Stimulated activated naive CD8-positive, alpha-beta T cell treated with anti-CD3 and anti-CD28 coated beads, Interleukin-15, Interleukin-2, amounts not matched to agents 100 ng/mL and 50 ng/mL, for 24 hours (primary cell): ENCODE measurements at regions not wholly inside any gene's neighbourhood (a gene's known extent, or its start where the extent isn't known, plus 50 kb on each side); places are given as distances from the start of the nearest gene placed in this dataset.

Source experiments
- H3K27ac Mint-ChIP-seq: one replicate; pipeline ENCODE4 v1.8.0; 2021; ENCODE audit warnings: mild to moderate bottlenecking, mixed read lengths
- H3K27me3 Mint-ChIP-seq: one replicate; pipeline ENCODE4 v1.8.0; 2021; ENCODE audit warnings: mixed read lengths
- H3K36me3 Mint-ChIP-seq: one replicate; pipeline ENCODE4 v1.8.0; 2021; ENCODE audit warnings: low read depth, mixed read lengths
- H3K4me1 Mint-ChIP-seq: one replicate; pipeline ENCODE4 v1.8.0; 2021; ENCODE audit warnings: low read depth, mixed read lengths
- H3K4me3 Mint-ChIP-seq: one replicate; pipeline ENCODE4 v1.8.0; 2021; ENCODE audit warnings: mild to moderate bottlenecking, mixed read lengths
- H3K9me3 Mint-ChIP-seq: one replicate; pipeline ENCODE4 v1.8.0; 2021; ENCODE audit warnings: mixed read lengths

GRCh38 chr2:144711630-144712549 lies 192.0 kb upstream of the ZEB2 start:
- H3K36me3 Mint-ChIP-seq = no peaks in the 10 kb centered on the region
- H3K4me1 Mint-ChIP-seq = no peaks in the 10 kb centered on the region
- H3K9me3 Mint-ChIP-seq = no peaks in the 10 kb centered on the region
- no peak overlapping the region for H3K4me3 Mint-ChIP-seq
- no peak overlapping the region for H3K27ac Mint-ChIP-seq
- H3K27me3 Mint-ChIP-seq = peaks cover 4% of the 10 kb centered on the region

- Mint-ChIP-seq H3K4me1 (no peaks in the 10 kb centered on the region), H3K36me3 (no peaks in the 10 kb centered on the region), H3K9me3 (no peaks in the 10 kb centered on the region), H3K27ac (no peak overlapping the region), H3K4me3 (no peak overlapping the region), H3K27me3 (peaks cover 4% of the 10 kb centered on the region)
Measured at GRCh38 chr2:144711084-144711483, 191.2 kb upstream of the ZEB2 start.

- Mint-ChIP-seq H3K4me1 (peaks cover 17% of the 10 kb centered on the region), H3K27me3 (peaks cover 4% of the 10 kb centered on the region), H3K4me3 (no peak overlapping the region), H3K27ac (no peak overlapping the region), H3K36me3 (no peaks in the 10 kb centered on the region), H3K9me3 (no peaks in the 10 kb centered on the region)
Measured at GRCh38 chr2:144708626-144709025, 188.7 kb upstream of the ZEB2 start.

GRCh38 chr2:144707736-144708326 lies 187.9 kb upstream of the ZEB2 start:
- H3K27me3 Mint-ChIP-seq = peaks cover 5% of the 10 kb centered on the region
- H3K4me1 Mint-ChIP-seq = peaks cover 20% of the 10 kb centered on the region
- no peaks in the 10 kb centered on the region for H3K36me3 Mint-ChIP-seq
- no peak overlapping the region for H3K27ac Mint-ChIP-seq
- no peaks in the 10 kb centered on the region for H3K9me3 Mint-ChIP-seq
- H3K4me3 Mint-ChIP-seq = no peak overlapping the region

- H3K27ac Mint-ChIP-seq = no peak overlapping the region
- no peak overlapping the region for H3K4me3 Mint-ChIP-seq
- H3K36me3 Mint-ChIP-seq = no peaks in the 10 kb centered on the region
- peaks cover 8% of the 10 kb centered on the region for H3K27me3 Mint-ChIP-seq
- peaks cover 23% of the 10 kb centered on the region for H3K4me1 Mint-ChIP-seq
- H3K9me3 Mint-ChIP-seq = no peaks in the 10 kb centered on the region
Measured at GRCh38 chr2:144706647-144707046, 186.7 kb upstream of the ZEB2 start.

- Mint-ChIP-seq H3K9me3 (no peaks in the 10 kb centered on the region), H3K4me1 (peaks cover 23% of the 10 kb centered on the region), H3K36me3 (no peaks in the 10 kb centered on the region), H3K27me3 (peaks cover 8% of the 10 kb centered on the region), H3K27ac (no peak overlapping the region), H3K4me3 (no peak overlapping the region)
Measured at GRCh38 chr2:144705328-144706245, 185.7 kb upstream of the ZEB2 start.

GRCh38 chr2:144704709-144705095 lies 184.8 kb upstream of the ZEB2 start:
- H3K9me3 Mint-ChIP-seq = no peaks in the 10 kb centered on the region
- H3K4me1 Mint-ChIP-seq = peaks cover 23% of the 10 kb centered on the region
- no peak overlapping the region for H3K4me3 Mint-ChIP-seq
- no peak overlapping the region for H3K27ac Mint-ChIP-seq
- H3K36me3 Mint-ChIP-seq = no peaks in the 10 kb centered on the region
- H3K27me3 Mint-ChIP-seq = peaks cover 8% of the 10 kb centered on the region

GRCh38 chr2:144703852-144704708 lies 184.2 kb upstream of the ZEB2 start:
- Mint-ChIP-seq H3K4me1 (peaks cover 23% of the 10 kb centered on the region), H3K27ac (no peak overlapping the region), H3K4me3 (no peak overlapping the region), H3K9me3 (no peaks in the 10 kb centered on the region), H3K27me3 (peaks cover 8% of the 10 kb centered on the region), H3K36me3 (no peaks in the 10 kb centered on the region)

GRCh38 chr2:144702051-144702450 lies 182.1 kb upstream of the ZEB2 start:
- no peak overlapping the region for H3K27ac Mint-ChIP-seq
- peaks cover 2% of the 10 kb centered on the region for H3K9me3 Mint-ChIP-seq
- H3K27me3 Mint-ChIP-seq = peaks cover 4% of the 10 kb centered on the region
- H3K36me3 Mint-ChIP-seq = no peaks in the 10 kb centered on the region
- peaks cover 23% of the 10 kb centered on the region for H3K4me1 Mint-ChIP-seq
- H3K4me3 Mint-ChIP-seq = no peak overlapping the region

- Mint-ChIP-seq H3K4me3 (no peak overlapping the region), H3K36me3 (no peaks in the 10 kb centered on the region), H3K27ac (no peak overlapping the region), H3K9me3 (peaks cover 4% of the 10 kb centered on the region), H3K27me3 (peaks cover 4% of the 10 kb centered on the region), H3K4me1 (peaks cover 23% of the 10 kb centered on the region)
Measured at GRCh38 chr2:144701259-144701658, 181.3 kb upstream of the ZEB2 start.

- no peak overlapping the region for H3K27ac Mint-ChIP-seq
- H3K9me3 Mint-ChIP-seq = peaks cover 4% of the 10 kb centered on the region
- no peak overlapping the region for H3K4me3 Mint-ChIP-seq
- H3K4me1 Mint-ChIP-seq = peaks cover 3% of the 10 kb centered on the region
- peaks cover 4% of the 10 kb centered on the region for H3K27me3 Mint-ChIP-seq
- no peaks in the 10 kb centered on the region for H3K36me3 Mint-ChIP-seq
Measured at GRCh38 chr2:144698156-144698555, 178.2 kb upstream of the ZEB2 start.

GRCh38 chr2:144695657-144696056 lies 175.7 kb upstream of the ZEB2 start:
- H3K27me3 Mint-ChIP-seq = no peaks in the 10 kb centered on the region
- no peak overlapping the region for H3K27ac Mint-ChIP-seq
- H3K4me1 Mint-ChIP-seq = no peaks in the 10 kb centered on the region
- H3K9me3 Mint-ChIP-seq = peaks cover 4% of the 10 kb centered on the region
- H3K36me3 Mint-ChIP-seq = no peaks in the 10 kb centered on the region
- no peak overlapping the region for H3K4me3 Mint-ChIP-seq

- H3K27ac Mint-ChIP-seq = no peak overlapping the region
- no peaks in the 10 kb centered on the region for H3K27me3 Mint-ChIP-seq
- H3K4me1 Mint-ChIP-seq = no peaks in the 10 kb centered on the region
- peaks cover 4% of the 10 kb centered on the region for H3K9me3 Mint-ChIP-seq
- no peak overlapping the region for H3K4me3 Mint-ChIP-seq
- no peaks in the 10 kb centered on the region for H3K36me3 Mint-ChIP-seq
Measured at GRCh38 chr2:144694456-144694855, 174.5 kb upstream of the ZEB2 start.

GRCh38 chr2:144693179-144693578 lies 173.3 kb upstream of the ZEB2 start:
- no peaks in the 10 kb centered on the region for H3K4me1 Mint-ChIP-seq
- H3K27me3 Mint-ChIP-seq = no peaks in the 10 kb centered on the region
- H3K36me3 Mint-ChIP-seq = no peaks in the 10 kb centered on the region
- peaks cover 4% of the 10 kb centered on the region for H3K9me3 Mint-ChIP-seq
- H3K4me3 Mint-ChIP-seq = no peak overlapping the region
- no peak overlapping the region for H3K27ac Mint-ChIP-seq
